ENCODE measurements at regions not wholly inside any gene's neighbourhood (a gene's known extent, or its start where the extent isn't known, plus 50 kb on each side); places are given as distances from the start of the nearest gene placed in this dataset.

DNA sequence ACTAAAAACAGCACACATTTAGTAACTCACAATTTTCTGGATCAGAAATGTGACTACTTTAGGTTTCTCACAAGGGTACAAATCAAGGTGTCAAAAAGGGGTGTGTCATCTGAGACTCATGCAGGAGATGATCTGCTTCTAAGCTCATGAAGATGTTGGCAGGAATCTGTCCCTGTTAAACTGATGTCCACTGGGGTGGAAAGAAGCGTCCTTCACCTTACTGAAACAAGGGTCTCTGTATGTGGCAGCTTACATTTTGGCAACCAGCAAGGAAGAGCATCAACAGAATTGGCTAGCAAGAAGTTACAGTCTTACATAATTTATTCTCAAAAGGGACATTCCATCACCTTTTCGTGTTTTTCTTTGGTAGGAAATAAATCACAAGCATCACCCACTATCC, 1223.8 kb downstream of the AMY1C start:
- H3K9me3 ChIP-seq (ENCODE audit: control insufficient read depth in 1 of 2, low read length in 2 of 2): no peaks in the 10 kb centered on the region
- H3K4me3 ChIP-seq (ENCODE audit: low read depth in 1 of 2, low read length in 2 of 2): no peak overlapping the region

DNA sequence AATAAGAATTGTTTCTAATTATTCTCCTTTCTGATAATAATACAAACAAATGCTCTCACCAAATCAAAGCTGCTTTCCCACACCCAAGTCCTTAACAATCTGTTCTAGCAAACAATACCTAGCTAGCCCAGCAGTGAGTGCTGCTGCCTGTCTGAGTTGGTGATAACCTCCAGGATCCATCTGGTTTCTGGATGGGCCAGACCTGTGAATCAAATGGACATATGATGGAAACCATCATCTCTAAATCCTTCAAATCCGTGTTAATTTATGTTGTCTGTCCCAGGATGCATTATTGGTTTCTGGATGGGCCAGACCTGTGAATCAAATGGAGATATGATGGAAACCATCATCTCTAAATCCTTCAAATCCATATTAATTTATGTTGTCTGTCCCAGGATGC, 1230.0 kb downstream of the AMY1C start:
- Histone ChIP-seq H3K9me3 (ENCODE audit: control insufficient read depth in 1 of 2, low read length in 2 of 2) (no peaks in the 10 kb centered on the region), H3K4me1 (ENCODE audit: control insufficient read depth in 1 of 2, insufficient read depth in 2 of 2, low read length in 2 of 2) (no peaks in the 10 kb centered on the region)

More for the DNA sequence above, 1223.8 kb downstream of the AMY1C start:
- Histone ChIP-seq H3K36me3 (ENCODE audit: control insufficient read depth in 1 of 2, insufficient read depth in 2 of 2, low read length in 2 of 2) (no peaks in the 10 kb centered on the region), H3K27me3 (ENCODE audit: low read depth, low read length) (no peaks in the 10 kb centered on the region), H3K27ac (ENCODE audit: low read length) (no peak overlapping the region), H3K4me1 (ENCODE audit: control insufficient read depth in 1 of 2, insufficient read depth in 2 of 2, low read length in 2 of 2) (no peaks in the 10 kb centered on the region)

DNA sequence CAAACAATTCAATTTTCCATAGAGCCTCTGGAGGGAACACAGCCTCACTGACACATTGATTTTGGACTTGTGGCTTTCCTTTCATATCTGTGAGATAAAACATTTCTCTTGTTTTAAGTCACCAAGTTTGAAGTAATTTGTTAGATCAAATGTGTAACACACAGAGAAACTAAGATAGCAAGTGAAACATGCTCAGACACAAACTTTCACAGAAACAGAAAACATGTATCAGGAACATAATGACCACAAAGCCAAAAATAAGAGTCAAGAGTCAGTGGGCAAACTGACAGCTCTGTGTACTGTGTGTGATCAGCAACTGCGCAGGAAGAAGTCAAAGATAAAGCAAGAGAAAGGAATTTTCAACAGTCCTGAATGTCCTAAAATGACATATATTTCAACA, 1237.5 kb downstream of the AMY1C start:
- no peak overlapping the region for H3K27ac ChIP-seq (ENCODE audit: low read length)
- no peaks in the 10 kb centered on the region for H3K36me3 ChIP-seq (ENCODE audit: control insufficient read depth in 1 of 2, insufficient read depth in 2 of 2, low read length in 2 of 2)
- no peaks in the 10 kb centered on the region for H3K27me3 ChIP-seq (ENCODE audit: low read depth, low read length)
- peaks cover 0 to 4% of the 10 kb centered on the region in 2 donors for H3K9me3 ChIP-seq (ENCODE audit: control insufficient read depth in 1 of 2, low read length in 2 of 2)
- H3K4me1 ChIP-seq (ENCODE audit: control insufficient read depth in 1 of 2, insufficient read depth in 2 of 2, low read length in 2 of 2): no peaks in the 10 kb centered on the region
- H3K4me3 ChIP-seq (ENCODE audit: low read depth in 1 of 2, low read length in 2 of 2): no peak overlapping the region

More for the DNA sequence above, 1230.0 kb downstream of the AMY1C start:
- H3K27ac ChIP-seq (ENCODE audit: low read length): no peak overlapping the region
- H3K4me3 ChIP-seq (ENCODE audit: low read depth in 1 of 2, low read length in 2 of 2): no peak overlapping the region
- no peaks in the 10 kb centered on the region for H3K27me3 ChIP-seq (ENCODE audit: low read depth, low read length)
- H3K36me3 ChIP-seq (ENCODE audit: control insufficient read depth in 1 of 2, insufficient read depth in 2 of 2, low read length in 2 of 2): no peaks in the 10 kb centered on the region

DNA sequence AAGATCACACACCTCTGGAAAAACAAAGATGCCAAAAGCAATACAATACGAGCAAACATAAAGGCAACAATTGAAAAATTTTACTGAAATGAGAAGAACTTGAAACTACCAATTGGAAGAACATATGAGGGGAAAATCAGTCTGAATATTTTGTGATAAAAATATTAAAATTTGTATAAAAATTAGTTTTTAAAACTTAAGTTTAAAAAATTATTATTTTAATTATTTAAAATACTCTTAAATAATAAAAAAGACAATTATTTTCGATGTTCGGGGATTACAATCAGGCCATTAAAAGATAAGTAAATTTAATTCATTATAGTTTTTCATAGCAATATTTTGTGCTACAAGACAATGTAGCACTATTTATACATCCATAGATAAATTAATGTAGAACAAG, 1239.3 kb downstream of the AMY1C start:
- no peak overlapping the region for H3K27ac ChIP-seq (ENCODE audit: low read length)
- H3K4me3 ChIP-seq (ENCODE audit: low read depth in 1 of 2, low read length in 2 of 2): no peak overlapping the region
- no peaks in the 10 kb centered on the region for H3K4me1 ChIP-seq (ENCODE audit: control insufficient read depth in 1 of 2, insufficient read depth in 2 of 2, low read length in 2 of 2)
- H3K9me3 ChIP-seq (ENCODE audit: control insufficient read depth in 1 of 2, low read length in 2 of 2): peaks cover 0 to 4% of the 10 kb centered on the region in 2 donors
- no peaks in the 10 kb centered on the region for H3K27me3 ChIP-seq (ENCODE audit: low read depth, low read length)
- H3K36me3 ChIP-seq (ENCODE audit: control insufficient read depth in 1 of 2, insufficient read depth in 2 of 2, low read length in 2 of 2): no peaks in the 10 kb centered on the region

DNA sequence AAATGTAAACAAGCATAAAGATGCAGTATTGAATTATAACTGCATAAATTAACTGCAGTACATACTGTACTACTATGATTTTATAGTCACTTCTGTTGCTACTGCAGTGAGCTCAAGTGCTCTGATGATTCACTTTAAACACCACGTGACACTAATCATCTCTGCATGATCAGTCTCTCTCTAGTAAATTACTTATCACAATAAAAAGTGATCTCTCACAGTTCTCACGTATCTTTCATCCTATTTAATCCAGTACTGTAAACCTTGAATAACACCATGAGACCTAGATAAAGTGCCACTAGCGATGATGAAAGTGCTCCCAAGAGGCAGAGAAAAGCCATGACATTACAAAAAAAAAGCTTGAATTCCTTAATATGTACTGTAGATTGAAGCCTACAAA, 1242.0 kb downstream of the AMY1C start:
- no peak overlapping the region for H3K4me3 ChIP-seq (ENCODE audit: low read depth in 1 of 2, low read length in 2 of 2)
- no peaks in the 10 kb centered on the region for H3K36me3 ChIP-seq (ENCODE audit: control insufficient read depth in 1 of 2, insufficient read depth in 2 of 2, low read length in 2 of 2)
- no peaks in the 10 kb centered on the region for H3K4me1 ChIP-seq (ENCODE audit: control insufficient read depth in 1 of 2, insufficient read depth in 2 of 2, low read length in 2 of 2)
- no peaks in the 10 kb centered on the region for H3K27me3 ChIP-seq (ENCODE audit: low read depth, low read length)
- H3K27ac ChIP-seq (ENCODE audit: low read length): no peak overlapping the region
- H3K9me3 ChIP-seq (ENCODE audit: control insufficient read depth in 1 of 2, low read length in 2 of 2): no peaks in the 10 kb centered on the region

DNA sequence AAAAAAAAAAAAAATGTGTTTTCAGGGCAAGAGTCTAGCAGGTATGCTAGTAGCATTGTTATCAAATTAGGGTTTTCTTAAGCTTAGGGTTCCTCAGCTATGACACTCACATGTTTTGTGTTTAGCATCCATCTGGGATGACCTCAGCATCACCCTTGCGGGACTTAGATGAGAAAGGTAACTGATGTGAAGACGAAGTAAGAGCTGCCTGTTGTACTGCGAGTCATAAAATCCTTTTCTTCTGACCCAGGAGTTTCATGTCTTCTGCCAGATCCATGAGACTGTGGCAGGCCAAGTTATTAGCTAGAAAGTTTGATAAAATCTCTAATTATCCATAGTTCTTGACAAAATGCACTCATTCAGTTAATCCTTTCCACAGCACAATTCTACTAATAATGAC, 1251.1 kb downstream of the AMY1C start:
- Histone ChIP-seq H3K9me3 (ENCODE audit: control insufficient read depth in 1 of 2, low read length in 2 of 2) (no peaks in the 10 kb centered on the region), H3K4me3 (ENCODE audit: low read depth in 1 of 2, low read length in 2 of 2) (no peak overlapping the region), H3K27me3 (ENCODE audit: low read depth, low read length) (no peaks in the 10 kb centered on the region), H3K4me1 (ENCODE audit: control insufficient read depth in 1 of 2, insufficient read depth in 2 of 2, low read length in 2 of 2) (no peaks in the 10 kb centered on the region), H3K27ac (ENCODE audit: low read length) (no peak overlapping the region), H3K36me3 (ENCODE audit: control insufficient read depth in 1 of 2, insufficient read depth in 2 of 2, low read length in 2 of 2) (no peaks in the 10 kb centered on the region)

DNA sequence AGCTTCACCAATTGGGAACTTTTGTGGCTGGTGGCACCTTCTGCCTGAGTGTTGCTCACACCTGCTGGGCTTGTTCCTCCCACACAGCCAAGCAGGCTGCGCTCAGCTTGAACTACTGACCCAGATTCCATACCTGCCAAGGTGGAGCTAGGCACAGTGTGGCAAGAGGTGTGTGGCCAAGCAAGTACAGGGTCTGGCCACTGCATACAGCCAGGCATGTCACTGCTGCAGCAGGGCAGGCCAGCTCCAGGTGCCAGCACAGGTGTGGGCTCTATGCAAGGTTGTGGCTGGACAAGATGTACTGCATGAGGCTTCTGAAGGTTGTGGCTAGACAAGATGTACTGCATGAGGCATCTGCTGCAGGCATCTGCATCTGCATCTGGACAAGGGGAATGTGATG, 1254.8 kb downstream of the AMY1C start:
- Histone ChIP-seq H3K27ac (ENCODE audit: low read length) (no peak overlapping the region), H3K4me1 (ENCODE audit: control insufficient read depth in 1 of 2, insufficient read depth in 2 of 2, low read length in 2 of 2) (no peaks in the 10 kb centered on the region), H3K27me3 (ENCODE audit: low read depth, low read length) (no peaks in the 10 kb centered on the region), H3K9me3 (ENCODE audit: control insufficient read depth in 1 of 2, low read length in 2 of 2) (no peaks in the 10 kb centered on the region), H3K36me3 (ENCODE audit: control insufficient read depth in 1 of 2, insufficient read depth in 2 of 2, low read length in 2 of 2) (no peaks in the 10 kb centered on the region), H3K4me3 (ENCODE audit: low read depth in 1 of 2, low read length in 2 of 2) (no peak overlapping the region)

DNA sequence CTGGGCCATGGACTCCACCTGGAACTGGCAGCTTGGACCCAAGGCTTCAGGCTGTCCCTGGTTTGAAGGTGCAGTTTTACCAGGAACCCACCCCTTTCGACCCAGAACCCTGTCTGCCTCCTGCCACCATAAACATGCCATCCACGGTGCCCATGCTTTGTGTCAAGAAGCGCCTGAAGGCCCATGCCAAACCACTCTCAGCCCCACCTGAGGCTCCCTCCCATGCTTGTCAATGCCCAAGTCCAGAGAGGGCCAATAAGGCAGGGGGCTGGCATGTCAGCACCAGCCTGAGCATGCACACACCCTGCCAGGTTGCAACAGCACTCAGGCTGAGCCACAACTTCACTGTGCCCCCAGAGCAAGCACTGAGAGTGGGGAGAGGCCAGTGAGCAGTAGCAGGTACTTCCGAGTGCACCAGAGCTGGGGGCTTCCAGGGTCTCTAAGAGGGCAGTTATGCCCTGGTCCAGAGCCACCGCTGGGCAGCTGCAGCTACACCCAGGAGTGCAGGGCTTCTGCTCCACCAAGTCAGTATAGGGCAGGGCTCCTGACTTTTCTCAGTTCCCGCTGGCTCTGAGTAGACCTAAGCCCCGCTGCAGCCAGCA, 1256.0 kb downstream of the AMY1C start:
- no peak overlapping the region for H3K4me3 ChIP-seq (ENCODE audit: low read depth in 1 of 2, low read length in 2 of 2)
- no peaks in the 10 kb centered on the region for H3K4me1 ChIP-seq (ENCODE audit: control insufficient read depth in 1 of 2, insufficient read depth in 2 of 2, low read length in 2 of 2)
- H3K9me3 ChIP-seq (ENCODE audit: control insufficient read depth in 1 of 2, low read length in 2 of 2): no peaks in the 10 kb centered on the region
- no peaks in the 10 kb centered on the region for H3K27me3 ChIP-seq (ENCODE audit: low read depth, low read length)
- H3K27ac ChIP-seq (ENCODE audit: low read length): no peak overlapping the region
- H3K36me3 ChIP-seq (ENCODE audit: control insufficient read depth in 1 of 2, insufficient read depth in 2 of 2, low read length in 2 of 2): no peaks in the 10 kb centered on the region

DNA sequence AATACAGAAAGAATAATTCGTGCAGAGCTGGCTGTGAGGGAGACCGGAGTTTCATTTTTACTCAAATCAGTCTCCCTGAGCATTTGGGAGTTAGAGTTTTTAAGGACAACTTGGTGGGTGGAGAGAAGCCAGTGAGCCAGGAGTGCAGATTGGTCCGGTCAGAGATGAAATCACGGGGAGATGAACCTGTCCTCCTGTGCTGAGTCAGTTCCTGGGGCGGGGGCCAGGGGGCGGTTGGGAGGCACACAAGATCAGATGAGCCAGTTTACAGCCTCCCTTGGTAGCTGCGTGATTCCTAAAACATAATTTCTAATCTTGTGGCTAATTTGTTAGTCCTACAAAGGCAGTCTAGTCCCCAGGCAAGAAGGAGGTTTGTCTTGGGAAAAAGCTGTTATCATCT, 1267.9 kb downstream of the AMY1C start:
- Histone ChIP-seq H3K9me3 (ENCODE audit: control insufficient read depth in 1 of 2, low read length in 2 of 2) (no peaks in the 10 kb centered on the region), H3K36me3 (ENCODE audit: control insufficient read depth in 1 of 2, insufficient read depth in 2 of 2, low read length in 2 of 2) (no peaks in the 10 kb centered on the region), H3K27me3 (ENCODE audit: low read depth, low read length) (no peaks in the 10 kb centered on the region), H3K4me1 (ENCODE audit: control insufficient read depth in 1 of 2, insufficient read depth in 2 of 2, low read length in 2 of 2) (no peaks in the 10 kb centered on the region), H3K27ac (ENCODE audit: low read length) (no peak overlapping the region), H3K4me3 (ENCODE audit: low read depth in 1 of 2, low read length in 2 of 2) (no peak overlapping the region)

DNA sequence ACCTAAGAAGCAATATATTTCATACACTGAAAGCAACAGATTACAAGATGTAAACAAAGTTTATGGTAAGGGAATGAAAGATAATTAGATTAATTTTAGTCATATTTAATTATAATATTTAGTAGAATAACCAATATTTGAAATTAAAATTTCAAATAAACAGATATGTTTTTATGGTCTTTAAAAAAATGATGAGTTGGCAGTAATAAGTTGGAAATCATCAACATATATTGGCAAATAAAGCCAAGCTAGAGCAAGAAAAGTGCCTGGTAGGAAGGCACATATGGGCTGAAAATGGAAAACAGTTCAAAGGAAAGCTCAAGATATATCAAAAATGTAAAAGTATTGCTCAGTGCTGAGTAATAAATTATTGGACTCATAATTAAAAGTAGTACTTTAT, 1274.0 kb downstream of the AMY1C start:
- Histone ChIP-seq H3K4me3 (ENCODE audit: low read depth in 1 of 2, low read length in 2 of 2) (no peak overlapping the region), H3K4me1 (ENCODE audit: control insufficient read depth in 1 of 2, insufficient read depth in 2 of 2, low read length in 2 of 2) (no peaks in the 10 kb centered on the region), H3K27ac (ENCODE audit: low read length) (no peak overlapping the region), H3K27me3 (ENCODE audit: low read depth, low read length) (no peaks in the 10 kb centered on the region), H3K36me3 (ENCODE audit: control insufficient read depth in 1 of 2, insufficient read depth in 2 of 2, low read length in 2 of 2) (no peaks in the 10 kb centered on the region), H3K9me3 (ENCODE audit: control insufficient read depth in 1 of 2, low read length in 2 of 2) (no peaks in the 10 kb centered on the region)

DNA sequence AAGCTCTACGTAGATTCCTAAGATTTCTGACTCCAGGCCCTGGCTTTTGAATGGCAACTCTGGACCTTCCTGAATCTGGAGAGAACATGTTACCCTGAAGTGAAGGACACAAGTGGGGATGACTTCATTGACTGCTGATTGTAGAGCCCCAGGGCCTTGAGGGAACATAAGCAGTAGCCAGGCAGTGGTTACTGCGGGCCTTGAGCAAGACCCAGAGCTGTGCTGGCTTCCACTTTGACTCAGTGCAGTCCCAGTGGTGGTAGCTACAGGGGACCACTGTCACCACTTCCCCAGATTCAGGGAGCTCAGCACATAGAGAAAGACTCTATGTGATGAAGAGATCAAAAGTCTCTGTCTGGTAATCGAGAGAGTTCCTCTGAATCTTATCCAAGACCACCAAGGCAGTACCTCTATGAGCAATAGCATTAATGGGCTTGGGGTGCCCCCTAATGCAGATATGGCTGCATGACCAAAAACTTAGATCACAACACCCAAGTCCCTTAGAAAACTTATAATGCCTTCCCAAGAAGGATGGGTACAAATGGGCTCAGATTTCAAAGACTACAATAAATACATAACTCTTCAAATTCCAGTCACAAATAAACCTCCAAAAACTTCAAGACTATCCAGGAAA, 1278.3 kb downstream of the AMY1C start:
- Histone ChIP-seq H3K4me3 (ENCODE audit: low read depth in 1 of 2, low read length in 2 of 2) (no peak overlapping the region), H3K36me3 (ENCODE audit: control insufficient read depth in 1 of 2, insufficient read depth in 2 of 2, low read length in 2 of 2) (no peaks in the 10 kb centered on the region), H3K27me3 (ENCODE audit: low read depth, low read length) (no peaks in the 10 kb centered on the region), H3K9me3 (ENCODE audit: control insufficient read depth in 1 of 2, low read length in 2 of 2) (no peaks in the 10 kb centered on the region), H3K4me1 (ENCODE audit: control insufficient read depth in 1 of 2, insufficient read depth in 2 of 2, low read length in 2 of 2) (no peaks in the 10 kb centered on the region), H3K27ac (ENCODE audit: low read length) (no peak overlapping the region)

DNA sequence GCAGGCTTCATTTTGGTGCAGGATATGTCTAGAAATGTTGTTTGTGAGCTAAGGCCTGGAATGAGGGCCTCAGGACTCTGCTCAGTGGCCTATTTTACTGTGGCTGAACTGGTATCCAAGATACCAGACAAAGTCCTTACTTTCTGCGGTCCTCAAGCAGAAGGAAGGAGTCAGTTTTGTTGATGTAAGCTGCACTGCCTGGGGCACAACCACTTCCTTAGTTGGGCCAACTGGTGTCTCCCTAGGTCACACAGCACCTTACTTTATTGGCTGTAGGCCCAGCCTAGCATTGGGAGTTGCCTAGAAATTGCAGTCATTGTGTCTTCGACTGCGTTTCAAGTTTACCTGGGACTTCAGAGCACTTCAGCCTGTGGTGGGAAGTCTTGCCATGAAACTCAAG, 1322.7 kb downstream of the AMY1C start:
- H3K4me3 ChIP-seq (ENCODE audit: low read depth in 1 of 2, low read length in 2 of 2): no peak overlapping the region
- H3K4me1 ChIP-seq (ENCODE audit: control insufficient read depth in 1 of 2, insufficient read depth in 2 of 2, low read length in 2 of 2): no peaks in the 10 kb centered on the region
- no peaks in the 10 kb centered on the region for H3K36me3 ChIP-seq (ENCODE audit: control insufficient read depth in 1 of 2, insufficient read depth in 2 of 2, low read length in 2 of 2)
- H3K27me3 ChIP-seq (ENCODE audit: low read depth, low read length): no peaks in the 10 kb centered on the region
- H3K27ac ChIP-seq (ENCODE audit: low read length): no peak overlapping the region
- H3K9me3 ChIP-seq (ENCODE audit: control insufficient read depth in 1 of 2, low read length in 2 of 2): peaks cover 0 to 3% of the 10 kb centered on the region in 2 donors
